Fibroblast of lung (primary cell): ENCODE measurements at regions not wholly inside any gene's neighbourhood (a gene's known extent, or its start where the extent isn't known, plus 50 kb on each side); places are given as distances from the start of the nearest gene placed in this dataset.

Source experiments
- EZH2 ChIP-seq: IDR thresholded peaks from 2 replicates; pipeline ENCODE4 v1.5.1; 2012; ENCODE audit warnings: low read length, control low read depth, mild to moderate bottlenecking; ENCODE audit errors: missing control alignments
- TF ChIP-seq, protein P1 (sequence below), 2 donors: IDR thresholded peaks in 1 of 2; conservative IDR thresholded peaks in 1 of 2; 1 replicate in 1 of 2; 2 replicates in 1 of 2; pipeline ENCODE4 v1.5.1; 2011 to 2012; ENCODE audit warnings: low read length in 2 of 2, control low read depth in 1 of 2, inconsistent platforms in 1 of 2, low read depth in 1 of 2, mild to moderate bottlenecking in 1 of 2

DNA sequence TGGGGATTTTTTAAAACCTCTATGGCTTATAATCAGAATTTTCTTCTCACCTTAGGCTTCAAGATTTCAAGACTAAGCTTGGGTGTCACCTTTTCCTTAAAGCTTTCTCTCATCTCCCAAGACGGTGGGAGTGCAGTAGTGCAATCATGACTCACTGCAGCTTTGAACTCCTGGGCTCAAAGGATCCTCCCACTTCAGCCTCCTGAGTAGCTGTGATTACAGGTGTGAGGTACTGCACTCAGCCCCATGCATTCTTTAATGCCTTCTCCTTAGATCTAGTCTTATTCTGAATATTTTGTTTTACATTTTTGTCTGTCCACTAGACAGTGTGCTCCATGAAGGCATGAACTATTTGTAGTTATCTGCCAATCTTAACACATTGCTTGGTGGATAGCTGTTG lies 55.7 kb upstream of the FAT3 start:
- TF ChIP-seq, protein P1, sequence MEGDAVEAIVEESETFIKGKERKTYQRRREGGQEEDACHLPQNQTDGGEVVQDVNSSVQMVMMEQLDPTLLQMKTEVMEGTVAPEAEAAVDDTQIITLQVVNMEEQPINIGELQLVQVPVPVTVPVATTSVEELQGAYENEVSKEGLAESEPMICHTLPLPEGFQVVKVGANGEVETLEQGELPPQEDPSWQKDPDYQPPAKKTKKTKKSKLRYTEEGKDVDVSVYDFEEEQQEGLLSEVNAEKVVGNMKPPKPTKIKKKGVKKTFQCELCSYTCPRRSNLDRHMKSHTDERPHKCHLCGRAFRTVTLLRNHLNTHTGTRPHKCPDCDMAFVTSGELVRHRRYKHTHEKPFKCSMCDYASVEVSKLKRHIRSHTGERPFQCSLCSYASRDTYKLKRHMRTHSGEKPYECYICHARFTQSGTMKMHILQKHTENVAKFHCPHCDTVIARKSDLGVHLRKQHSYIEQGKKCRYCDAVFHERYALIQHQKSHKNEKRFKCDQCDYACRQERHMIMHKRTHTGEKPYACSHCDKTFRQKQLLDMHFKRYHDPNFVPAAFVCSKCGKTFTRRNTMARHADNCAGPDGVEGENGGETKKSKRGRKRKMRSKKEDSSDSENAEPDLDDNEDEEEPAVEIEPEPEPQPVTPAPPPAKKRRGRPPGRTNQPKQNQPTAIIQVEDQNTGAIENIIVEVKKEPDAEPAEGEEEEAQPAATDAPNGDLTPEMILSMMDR (conservative IDR thresholded peaks at IDR 0.05 in 1 of 2, IDR thresholded peaks at IDR 0.05 in 1 of 2; ENCODE audit: low read depth in 1 of 2, low read length in 2 of 2), result no peak
- no peak for TF ChIP-seq EZH2
